H1 (cell line): ENCODE measurements at regions not wholly inside any gene's neighbourhood (a gene's known extent, or its start where the extent isn't known, plus 50 kb on each side); places are given as distances from the start of the nearest gene placed in this dataset.

ENCODE experiments used
- CTCF ChIA-PET: fragments of 300-600 bp; sonication (Branson Sonifier 250); formaldehyde crosslinking; loops from one replicate; lab custom pipeline; 2021; ENCODE audit not compliant: partially characterized antibody; lab: Charles Lee
- POLR2A ChIA-PET: fragments of 300-600 bp; sonication (Branson Sonifier 250); formaldehyde crosslinking; loops from one replicate; lab custom pipeline; 2021; ENCODE audit warnings: inconsistent platforms; ENCODE audit not compliant: partially characterized antibody; lab: Charles Lee
- DNase-seq, 2 experiments: peaks; one replicate each; pipeline versions ENCODE4 v3.0.0 to v3.0.0-alpha.2; 2010 to 2022; ENCODE audit warnings: low spot score in 2 of 2, low read depth in 1 of 2, mixed read lengths in 1 of 2
- FAIRE-seq: peaks from 2 replicates; lab custom pipeline; 2011; peaks lifted over from hg19 to GRCh38; lab: Jason Lieb, UNC
- H2AFZ ChIP-seq: 2 replicates; pipeline ENCODE4 v1.8.1; 2012; ENCODE audit warnings: low read length, inconsistent platforms
- H2AK5ac ChIP-seq: 2 replicates; pipeline ENCODE4 v1.6.1; 2013; ENCODE audit warnings: low read depth, low read length
- H2BK120ac ChIP-seq: replicated peaks from 2 replicates; pipeline ENCODE3; 2013; ENCODE audit warnings: low read depth, low read length, inconsistent platforms
- H2BK12ac ChIP-seq: 2 replicates; pipeline ENCODE4 v1.6.1; 2013; ENCODE audit warnings: low read depth, low read length
- H2BK15ac ChIP-seq: 2 replicates; pipeline ENCODE4 v1.6.1; 2013; ENCODE audit warnings: low read length
- H2BK20ac ChIP-seq: 2 replicates; pipeline ENCODE4 v1.6.1; 2013; ENCODE audit warnings: low read length
- H2BK5ac ChIP-seq: 2 replicates; pipeline ENCODE4 v1.6.1; 2013; ENCODE audit warnings: low read depth, low read length
- H3K14ac ChIP-seq: 2 replicates; pipeline ENCODE4 v1.6.1; 2013; ENCODE audit warnings: inconsistent platforms; ENCODE audit not compliant: insufficient read length
- H3K18ac ChIP-seq: 2 replicates; pipeline ENCODE4 v1.6.1; 2013; ENCODE audit warnings: low read length; ENCODE audit errors: extremely low read depth
- H3K23ac ChIP-seq: 2 replicates; pipeline ENCODE4 v1.6.1; 2013; ENCODE audit warnings: inconsistent platforms; ENCODE audit not compliant: insufficient read length
- H3K23me2 ChIP-seq: 2 replicates; pipeline ENCODE4 v1.6.1; 2013; ENCODE audit warnings: low read depth, low read length
- H3K27ac ChIP-seq: 2 replicates; pipeline ENCODE4 v1.6.1; 2011; ENCODE audit warnings: low read depth, low read length, inconsistent platforms
- H3K27me3 ChIP-seq, 4 experiments: replicated peaks in 1 of 4; 1 replicate in 1 of 4; 2 replicates in 3 of 4; pipeline versions ENCODE4 v1.6.1 to v1.8.1; 2011 to 2013; ENCODE audit warnings: low read length in 3 of 4, mild to moderate bottlenecking in 3 of 4, inconsistent platforms in 2 of 4, mixed read lengths in 2 of 4, moderate library complexity in 1 of 4; ENCODE audit not compliant: control insufficient read depth in 3 of 4, insufficient read depth in 3 of 4; ENCODE audit errors: extremely low read depth in 1 of 4
- H3K36me3 ChIP-seq, 4 experiments: 2 replicates each; pipeline versions ENCODE4 v1.6.1 to v1.8.1; 2011 to 2013; ENCODE audit warnings: mild to moderate bottlenecking in 4 of 4, low read length in 3 of 4, moderate library complexity in 2 of 4, control low read depth in 1 of 4, inconsistent platforms in 1 of 4; ENCODE audit not compliant: insufficient read depth in 4 of 4, control insufficient read depth in 2 of 4
- H3K4ac ChIP-seq: replicated peaks from 2 replicates; pipeline ENCODE3; 2013; ENCODE audit warnings: low read length, low read depth, mixed read lengths, inconsistent platforms; ENCODE audit not compliant: insufficient read length
- H3K4me1 ChIP-seq, 4 experiments: replicated peaks in 1 of 4; 1 replicate in 1 of 4; 2 replicates in 3 of 4; pipeline versions ENCODE4 v1.6.1 to v1.8.1; 2011 to 2013; ENCODE audit warnings: low read length in 3 of 4, inconsistent platforms in 2 of 4, mixed read lengths in 1 of 4; ENCODE audit not compliant: insufficient read depth in 4 of 4, control insufficient read depth in 3 of 4
- H3K4me2 ChIP-seq, 2 experiments: 2 replicates each; pipeline versions ENCODE4 v1.6.1 to v1.8.1; 2011 to 2013; ENCODE audit warnings: low read depth in 2 of 2, low read length in 2 of 2, control low read depth in 1 of 2, inconsistent platforms in 1 of 2, mild to moderate bottlenecking in 1 of 2; ENCODE audit not compliant: insufficient read depth in 1 of 2
- H3K4me3 ChIP-seq, 4 experiments: fragments of 200-600, 300-600 bp in 1 of 4; sonication (generic), shearing (Covaris generic), sonication (Bioruptor Twin) in 1 of 4; 2 replicates each; pipeline versions ENCODE4 v1.5.1 to v1.8.1; 2011 to 2016; ENCODE audit warnings: low read length in 4 of 4, low read depth in 3 of 4, control low read depth in 2 of 4, inconsistent platforms in 2 of 4, mild to moderate bottlenecking in 2 of 4, mixed read lengths in 1 of 4, moderate library complexity in 1 of 4; ENCODE audit not compliant: insufficient read depth in 2 of 4; ENCODE audit errors: extremely low read depth in 1 of 4
- H3K56ac ChIP-seq: replicated peaks from 2 replicates; pipeline ENCODE3; 2013; ENCODE audit warnings: low read depth, mild to moderate bottlenecking, mixed read lengths, low read length, inconsistent platforms; ENCODE audit not compliant: insufficient read length
- H3K79me1 ChIP-seq: 2 replicates; pipeline ENCODE4 v1.6.1; 2013; ENCODE audit warnings: low read depth, low read length, control low read depth
- H3K79me2 ChIP-seq, 2 experiments: 2 replicates each; pipeline versions ENCODE4 v1.6.1 to v1.8.1; 2012 to 2013; ENCODE audit warnings: low read length in 2 of 2, mild to moderate bottlenecking in 2 of 2, inconsistent platforms in 1 of 2; ENCODE audit not compliant: insufficient read depth in 2 of 2, control insufficient read depth in 1 of 2
- H3K9ac ChIP-seq, 4 experiments: replicated peaks in 1 of 4; 1 replicate in 1 of 4; 2 replicates in 3 of 4; pipeline versions ENCODE4 v1.6.1 to v1.8.1; 2011 to 2013; ENCODE audit warnings: low read depth in 3 of 4, low read length in 3 of 4, control low read depth in 2 of 4, mild to moderate bottlenecking in 2 of 4, moderate library complexity in 2 of 4, inconsistent platforms in 1 of 4; ENCODE audit errors: extremely low read depth in 1 of 4
- H3K9me3 ChIP-seq, 2 experiments: 2 replicates each; pipeline versions ENCODE4 v1.6.1 to v1.8.1; 2012 to 2013; ENCODE audit warnings: mild to moderate bottlenecking in 2 of 2, moderate library complexity in 2 of 2, control low read depth in 1 of 2, inconsistent platforms in 1 of 2, low read depth in 1 of 2, low read length in 1 of 2, mixed read lengths in 1 of 2; ENCODE audit not compliant: insufficient read depth in 2 of 2
- H4K20me1 ChIP-seq, 2 experiments: replicated peaks in 1 of 2; 2 replicates each; pipeline versions ENCODE3 to v1.8.1; 2011 to 2013; ENCODE audit warnings: inconsistent platforms in 2 of 2, low read length in 2 of 2, mild to moderate bottlenecking in 1 of 2; ENCODE audit not compliant: insufficient read depth in 2 of 2, control insufficient read depth in 1 of 2
- H4K5ac ChIP-seq: 2 replicates; pipeline ENCODE4 v1.6.1; 2013; ENCODE audit warnings: low read length, low read depth, mixed read lengths, inconsistent platforms; ENCODE audit not compliant: insufficient read length
- H4K8ac ChIP-seq: 2 replicates; pipeline ENCODE4 v1.8.0; 2013; ENCODE audit warnings: mild to moderate bottlenecking, moderate library complexity, low read length, inconsistent platforms; ENCODE audit not compliant: insufficient read depth; ENCODE audit errors: extremely low read depth
- H4K91ac ChIP-seq: replicated peaks from 2 replicates; pipeline ENCODE3; 2013; ENCODE audit warnings: low read length, mixed read lengths, inconsistent platforms; ENCODE audit not compliant: insufficient read length
- JUND ChIP-seq: IDR thresholded peaks from 2 replicates; pipeline ENCODE4 v1.6.1; 2011; ENCODE audit warnings: mild to moderate bottlenecking, improper control_type of control experiment, low read length
- SP1 ChIP-seq: IDR thresholded peaks from 2 replicates; pipeline ENCODE4 v1.6.1; 2011; ENCODE audit warnings: low read depth, low read length
- WGBS, 2 experiments: shearing (Covaris generic) in 1 of 2; methylation state at CpG; one replicate each; pipeline versions ENCODE4 v1.1.6 to v1.1.7; 2013 to 2015; ENCODE audit warnings: low lambda C conversion rate in 2 of 2, mixed read lengths in 2 of 2, inconsistent platforms in 1 of 2, low coverage in 1 of 2, missing lambda C conversion rate in 1 of 2; ENCODE audit not compliant: insufficient replicate concordance in 2 of 2, insufficient coverage in 1 of 2, insufficient read length in 1 of 2; ENCODE audit errors: extremely low coverage in 1 of 2, missing lambda C conversion rate in 1 of 2; 5-methylcytosine and 5-hydroxymethylcytosine counted together

GRCh38 chr10:63752318-63752717 is 231.1 kb downstream of the REEP3 start:
- H3K27me3 ChIP-seq, result no peaks in the 10 kb centered on the region
- no peak for TF ChIP-seq JUND
- 0 out of 2 replicates have a peak, but pooled peaks have one; percentile 27 for TF ChIP-seq SP1
- WGBS, 2 experiments, result 86% methylated on average over 6 of the region's 6 CpGs; no CpG with 5 or more reads in 1 of the 2 experiments
- no peaks in the 10 kb centered on the region for H3K9me3 ChIP-seq
- H3K14ac ChIP-seq, result no peak overlapping the region
- no peak overlapping the region for H2BK5ac ChIP-seq
- H2BK15ac ChIP-seq, result no peak overlapping the region
- no peak overlapping the region for H2AK5ac ChIP-seq
- no peaks in the 10 kb centered on the region for H3K23me2 ChIP-seq
- H4K8ac ChIP-seq, result no peak overlapping the region
- no peaks in the 10 kb centered on the region for H3K79me1 ChIP-seq
- POLR2A ChIA-PET, result interaction anchor here (0.6 kb wide), 1 partner anchor 15 kb away, joined by 3 read pairs; no protein-coding TSS in a partner anchor
- H2AFZ ChIP-seq, result peak overlapping the region; percentile 79; the same call in 1 of the 2 replicates
- no peak overlapping the region for H3K4me2 ChIP-seq
- H2BK20ac ChIP-seq, result no peak overlapping the region
- H4K20me1 ChIP-seq, result no peaks in the 10 kb centered on the region
- DNase-seq, result no peak
- no peak overlapping the region for H3K18ac ChIP-seq
- H3K4me3 ChIP-seq, result no peak overlapping the region
- no peak overlapping the region for H4K91ac ChIP-seq
- no peaks in the 10 kb centered on the region for H3K36me3 ChIP-seq
- CTCF ChIA-PET, result interaction anchor here (1.3 to 1.9 kb wide), 2 partner anchors 15 to 32 kb away, joined by 4 to 7 read pairs; no protein-coding TSS in a partner anchor
- no peak overlapping the region for H2BK12ac ChIP-seq
- H2BK120ac ChIP-seq, result no peak overlapping the region
- no peaks in the 10 kb centered on the region for H3K4me1 ChIP-seq
- H3K23ac ChIP-seq, result no peak overlapping the region
- no peaks in the 10 kb centered on the region for H3K79me2 ChIP-seq
- no peak for FAIRE-seq
- no peak overlapping the region for H3K4ac ChIP-seq
- H3K27ac ChIP-seq, result no peak overlapping the region
- H3K56ac ChIP-seq, result no peak overlapping the region
- H4K5ac ChIP-seq, result no peak overlapping the region
- H3K9ac ChIP-seq, result no peak overlapping the region
